GM19372 (cell line): ENCODE measurements at regions not wholly inside any gene's neighbourhood (a gene's known extent, or its start where the extent isn't known, plus 50 kb on each side); places are given as distances from the start of the nearest gene placed in this dataset.

Experiments used
- ATAC-seq: cut with Tn5 transposase; IDR thresholded peaks from one replicate; pipeline ENCODE4 v1.9.1; 2021; ENCODE audit warnings: mild to moderate bottlenecking, low read depth, moderate library complexity; ENCODE audit not compliant: unreplicated experiment

DNA sequence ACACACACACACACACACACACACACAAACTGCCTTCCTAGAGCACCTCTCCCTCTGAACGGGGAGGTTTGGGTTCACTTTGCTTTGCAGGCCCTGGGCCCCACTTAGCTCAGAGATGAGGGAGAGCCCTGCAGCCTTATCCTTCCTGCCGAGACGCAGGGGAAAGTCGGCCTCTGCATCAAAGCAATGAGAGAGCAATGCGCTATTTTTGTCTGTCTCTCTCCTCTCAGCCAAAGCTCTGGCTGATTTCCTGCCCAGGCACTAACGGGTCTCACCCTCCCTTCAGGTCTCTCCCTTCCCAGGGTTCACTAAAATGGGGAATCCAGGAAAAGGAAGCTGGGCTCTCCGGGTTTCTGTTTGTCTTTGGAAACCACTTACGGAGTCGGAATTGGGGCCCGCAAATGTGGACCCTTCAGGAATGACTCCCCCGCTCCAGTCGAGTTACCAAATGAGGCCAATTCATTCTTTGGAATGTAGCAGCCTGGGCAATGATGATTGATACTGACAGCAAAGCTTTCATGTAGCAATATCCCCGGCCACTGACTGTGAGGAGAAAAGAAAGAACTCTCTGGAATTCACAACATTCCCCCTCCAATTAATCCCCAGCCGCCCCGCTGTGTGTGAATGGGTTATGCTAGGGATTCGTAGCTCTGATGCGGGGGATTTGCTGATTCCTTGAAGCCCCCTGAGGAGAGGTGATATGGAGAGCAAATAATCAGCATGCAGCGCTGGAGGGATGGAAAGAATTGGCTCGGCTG, 61.5 kb upstream of the WLS start:
- no peak for ATAC-seq

DNA sequence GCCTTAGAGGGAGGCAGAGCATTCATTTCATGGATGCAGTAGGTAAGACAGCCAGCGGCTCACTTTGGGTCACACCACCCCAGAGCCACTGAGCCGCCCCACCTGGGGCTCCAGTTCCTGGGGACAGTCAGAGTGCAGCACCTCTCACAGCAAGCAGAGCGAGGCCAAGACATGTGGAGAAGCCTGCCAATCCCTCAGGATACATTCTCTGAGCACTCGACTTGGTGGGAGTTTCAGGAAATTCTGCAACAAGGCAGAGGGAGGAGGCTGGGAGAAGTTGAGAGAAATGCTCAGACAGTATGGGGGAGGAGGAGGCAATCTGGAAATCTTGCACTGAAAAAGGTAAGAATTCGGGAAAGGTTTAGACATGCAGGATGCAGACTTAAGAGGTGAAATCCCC, 60.8 kb upstream of the WLS start:
- no peak for ATAC-seq

DNA sequence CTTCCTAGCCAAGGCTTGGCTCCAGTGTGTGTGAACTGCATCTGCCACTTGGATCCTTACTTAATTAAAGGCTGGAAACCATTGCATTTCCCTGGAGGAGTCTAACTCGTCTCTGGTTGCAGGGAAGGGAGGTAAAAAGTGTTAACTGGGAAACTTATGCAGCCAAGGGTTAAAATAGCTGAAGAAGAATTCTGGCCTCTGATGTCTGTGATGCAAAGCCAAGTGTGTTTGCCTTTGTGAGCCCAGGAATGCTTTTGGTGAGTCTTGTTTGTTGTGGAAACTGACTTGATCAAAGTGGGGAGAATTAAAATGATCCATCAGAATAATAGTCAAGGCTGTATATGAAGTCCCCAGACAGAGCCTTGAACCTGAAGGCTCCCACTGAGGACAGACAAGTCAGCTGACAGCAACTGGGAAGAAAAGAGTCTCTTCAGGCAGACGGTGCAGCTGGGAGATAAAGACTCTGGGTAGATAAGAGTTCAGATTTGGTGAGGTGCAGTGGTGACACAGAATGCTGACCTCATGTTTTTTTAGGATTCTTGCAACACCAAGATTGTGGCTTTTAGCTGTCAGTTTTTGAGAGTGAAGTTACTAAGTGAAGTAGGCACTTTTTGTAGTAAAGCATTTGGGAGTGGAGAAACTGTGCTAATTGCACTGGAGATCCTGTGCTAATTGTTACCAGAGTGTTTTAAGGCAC, 59.5 kb upstream of the WLS start:
- ATAC-seq = no peak

DNA sequence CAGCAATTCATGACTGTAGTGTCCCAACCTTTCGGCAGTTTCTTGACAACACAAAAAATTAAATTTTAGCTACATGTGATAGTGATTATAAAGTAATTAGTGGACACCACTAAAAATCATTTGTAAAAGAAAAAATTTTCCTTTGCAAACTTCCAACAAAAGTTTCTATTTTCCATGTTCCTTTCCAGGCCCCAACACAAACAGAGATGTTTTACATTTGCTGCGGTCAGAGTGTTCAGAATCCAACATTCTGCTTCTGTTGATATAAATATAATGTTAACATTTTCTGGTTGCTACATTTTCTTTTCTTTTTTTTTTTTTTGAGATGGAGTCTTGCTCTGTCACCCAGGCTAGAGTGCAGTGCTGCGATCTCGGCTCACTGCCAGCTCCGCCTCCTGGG, 54.9 kb upstream of the WLS start:
- ATAC-seq = no peak

DNA sequence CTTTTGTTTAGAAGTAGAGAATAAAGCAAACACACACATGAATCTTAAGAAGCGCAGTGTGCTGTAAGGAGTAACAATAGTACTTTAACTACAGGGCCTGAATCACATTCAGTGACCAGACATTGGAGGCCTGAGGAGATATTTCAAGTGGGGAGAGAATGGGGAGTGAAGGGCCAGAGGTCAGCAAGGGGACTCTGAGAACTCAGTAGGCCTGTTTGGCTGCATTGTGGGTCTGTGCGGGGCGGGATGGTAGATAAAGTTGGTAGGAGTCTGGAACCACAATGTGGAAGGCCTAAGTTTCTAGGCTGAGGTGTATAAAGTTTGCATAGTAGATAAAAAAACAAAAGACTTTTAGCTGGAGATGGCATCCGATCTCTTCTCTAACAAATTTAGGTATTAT, 52.7 kb upstream of the WLS start:
- no peak for ATAC-seq

DNA sequence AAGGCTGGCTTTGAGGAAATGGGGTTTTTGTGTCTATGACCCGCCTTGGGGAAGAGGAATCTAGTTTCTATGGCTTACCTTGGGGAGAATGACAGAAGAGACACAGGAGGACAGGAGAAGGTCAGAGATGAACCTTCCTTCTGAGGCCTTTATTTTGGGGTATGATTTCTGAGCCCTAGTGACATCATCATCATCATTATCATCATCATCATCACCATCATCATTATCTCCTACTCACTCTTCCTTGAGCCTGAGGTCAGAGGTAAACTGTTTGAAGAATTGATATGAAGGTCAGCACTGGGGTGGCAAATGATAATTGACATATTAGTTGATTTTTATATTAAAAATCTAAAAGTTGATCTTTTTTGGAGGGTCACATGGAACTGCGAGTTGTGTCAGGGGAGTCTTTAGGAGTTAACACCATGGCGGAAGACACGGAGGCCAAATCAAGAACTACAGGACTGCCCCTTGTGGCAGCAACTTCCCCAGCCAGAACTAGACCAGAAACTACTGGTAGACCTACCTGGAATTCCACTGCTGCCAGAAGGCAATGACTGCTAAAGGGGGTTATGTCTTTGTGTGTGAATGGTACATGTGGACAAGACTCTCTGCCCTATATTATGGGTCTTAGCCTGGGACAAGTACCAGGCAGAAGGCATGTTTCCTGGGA, 49.8 kb upstream of the WLS start:
- no peak for ATAC-seq
